ENCODE measurements at regions not wholly inside any gene's neighbourhood (a gene's known extent, or its start where the extent isn't known, plus 50 kb on each side); places are given as distances from the start of the nearest gene placed in this dataset.

GRCh38 chr2:8312861-8313830, 368.7 kb upstream of the ID2 start:
- TF ChIP-seq, protein P1, sequence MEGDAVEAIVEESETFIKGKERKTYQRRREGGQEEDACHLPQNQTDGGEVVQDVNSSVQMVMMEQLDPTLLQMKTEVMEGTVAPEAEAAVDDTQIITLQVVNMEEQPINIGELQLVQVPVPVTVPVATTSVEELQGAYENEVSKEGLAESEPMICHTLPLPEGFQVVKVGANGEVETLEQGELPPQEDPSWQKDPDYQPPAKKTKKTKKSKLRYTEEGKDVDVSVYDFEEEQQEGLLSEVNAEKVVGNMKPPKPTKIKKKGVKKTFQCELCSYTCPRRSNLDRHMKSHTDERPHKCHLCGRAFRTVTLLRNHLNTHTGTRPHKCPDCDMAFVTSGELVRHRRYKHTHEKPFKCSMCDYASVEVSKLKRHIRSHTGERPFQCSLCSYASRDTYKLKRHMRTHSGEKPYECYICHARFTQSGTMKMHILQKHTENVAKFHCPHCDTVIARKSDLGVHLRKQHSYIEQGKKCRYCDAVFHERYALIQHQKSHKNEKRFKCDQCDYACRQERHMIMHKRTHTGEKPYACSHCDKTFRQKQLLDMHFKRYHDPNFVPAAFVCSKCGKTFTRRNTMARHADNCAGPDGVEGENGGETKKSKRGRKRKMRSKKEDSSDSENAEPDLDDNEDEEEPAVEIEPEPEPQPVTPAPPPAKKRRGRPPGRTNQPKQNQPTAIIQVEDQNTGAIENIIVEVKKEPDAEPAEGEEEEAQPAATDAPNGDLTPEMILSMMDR (conservative IDR thresholded peaks at IDR 0.05; ENCODE audit: low read depth, low read length), result no peak
- TF ChIP-seq EZH2 (IDR thresholded peaks at IDR 0.05; ENCODE audit: borderline replicate concordance, low read depth, low read length, poor library complexity, severe bottlenecking), result no peak
